ENCODE measurements at regions not wholly inside any gene's neighbourhood (a gene's known extent, or its start where the extent isn't known, plus 50 kb on each side); places are given as distances from the start of the nearest gene placed in this dataset.

DNA sequence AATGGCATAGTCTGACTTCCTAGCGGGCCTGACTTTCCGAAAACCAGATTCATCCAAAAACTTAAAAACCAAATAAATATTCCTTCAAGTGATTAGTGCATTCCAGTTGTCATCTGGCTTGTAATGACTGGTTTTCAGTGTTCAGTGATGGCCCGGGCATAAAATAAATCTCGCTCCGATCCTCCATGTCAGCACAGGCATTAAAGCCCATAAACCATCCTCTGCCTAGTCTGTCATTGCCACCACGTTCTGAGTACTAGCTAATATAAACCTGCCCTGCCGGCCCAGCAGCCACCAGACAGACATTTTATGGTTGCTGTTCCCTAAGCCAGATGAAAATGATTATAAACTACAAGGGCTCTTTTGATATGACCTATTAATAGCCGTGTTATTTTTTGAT, 232.3 kb upstream of the GMDS start:
- DNase-seq (ENCODE audit: low spot score) = no peak
- intact Hi-C loops (cut with DNase I) = no loop called here

DNA sequence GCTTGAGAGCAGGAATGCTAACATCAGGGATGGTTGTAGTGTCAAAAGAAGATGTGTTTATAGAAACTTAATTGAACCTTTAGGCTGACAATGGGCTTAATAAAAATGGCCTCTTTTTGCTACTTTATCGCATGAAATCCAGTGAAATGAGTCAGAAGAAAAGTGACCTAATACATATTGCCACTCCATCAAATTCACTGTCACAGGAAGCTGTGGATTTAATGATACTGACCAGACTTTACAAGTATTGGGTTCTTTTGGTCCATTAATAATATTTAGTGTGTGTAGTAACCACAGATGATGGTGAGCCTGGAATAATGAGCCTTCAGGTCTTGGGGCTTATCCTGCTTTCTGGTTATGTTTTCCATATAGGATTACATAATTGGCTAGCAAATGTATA, 231.8 kb upstream of the GMDS start:
- no peak for DNase-seq (ENCODE audit: low spot score)

DNA sequence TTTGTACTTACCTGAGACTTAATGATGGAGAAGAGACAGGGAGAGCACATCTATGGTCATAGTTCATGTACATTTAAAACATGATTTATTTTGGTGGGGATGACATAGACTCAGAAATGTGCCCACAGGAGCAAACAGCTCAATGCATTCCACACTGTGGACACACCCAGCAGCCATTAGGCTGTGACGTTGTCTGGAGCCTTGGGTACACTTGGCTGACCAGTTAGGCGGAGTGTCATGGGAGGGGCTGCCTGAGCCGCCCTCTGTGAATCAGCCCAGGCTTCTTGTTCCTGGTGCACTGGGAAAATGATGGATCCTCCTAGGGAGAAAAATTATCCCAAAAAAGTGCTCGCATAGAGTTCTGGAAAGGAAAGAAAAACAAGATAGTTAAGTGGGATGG, 231.0 kb upstream of the GMDS start:
- intact Hi-C loops (cut with DNase I) = no loop called here
- no peak for DNase-seq (ENCODE audit: low spot score)

More for the DNA sequence above, 231.8 kb upstream of the GMDS start:
- intact Hi-C loops (cut with DNase I) = no loop called here

DNA sequence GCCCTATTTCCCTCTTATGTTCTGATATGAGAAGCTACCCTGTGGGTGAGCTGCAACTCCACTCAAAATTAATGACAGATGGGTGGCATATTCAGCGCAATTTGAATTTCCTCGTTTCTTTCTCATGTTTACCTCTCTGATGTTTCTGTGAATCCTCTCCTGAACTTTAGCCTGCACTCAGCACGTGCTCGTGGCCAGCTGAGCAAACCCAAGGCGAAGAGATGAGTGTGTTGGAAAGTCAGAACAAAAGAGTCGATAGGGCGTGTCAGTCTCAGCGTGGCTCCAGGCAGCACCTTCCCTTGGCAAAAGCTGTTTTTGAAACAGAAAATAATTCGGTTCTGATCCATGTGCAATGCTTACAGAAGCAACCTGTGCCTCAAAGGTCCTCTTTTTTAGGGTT, 226.1 kb upstream of the GMDS start:
- no peak for DNase-seq (ENCODE audit: low spot score)
- intact Hi-C loops (cut with DNase I) = no loop called here

DNA sequence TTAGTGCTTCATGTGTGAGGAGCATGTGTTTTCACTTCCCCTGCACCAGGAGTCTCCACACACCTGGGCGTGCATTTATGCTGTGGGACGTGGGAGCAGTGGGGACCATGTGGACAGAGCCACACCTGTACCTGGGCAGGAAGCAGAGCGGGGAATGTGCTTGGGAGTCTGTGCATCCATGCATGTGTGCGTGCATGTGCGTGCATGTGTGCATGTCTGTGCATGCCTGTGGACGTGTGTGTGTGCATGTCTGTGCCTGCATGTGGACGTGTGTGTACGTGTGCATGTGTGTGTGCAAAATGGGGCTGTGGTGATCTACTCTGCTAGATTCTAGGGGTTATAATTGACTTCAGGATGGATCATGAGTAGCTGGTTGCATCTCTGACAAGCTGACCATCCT, 224.0 kb upstream of the GMDS start:
- intact Hi-C loops (cut with DNase I) = no loop called here
- no peak for DNase-seq (ENCODE audit: low spot score)

DNA sequence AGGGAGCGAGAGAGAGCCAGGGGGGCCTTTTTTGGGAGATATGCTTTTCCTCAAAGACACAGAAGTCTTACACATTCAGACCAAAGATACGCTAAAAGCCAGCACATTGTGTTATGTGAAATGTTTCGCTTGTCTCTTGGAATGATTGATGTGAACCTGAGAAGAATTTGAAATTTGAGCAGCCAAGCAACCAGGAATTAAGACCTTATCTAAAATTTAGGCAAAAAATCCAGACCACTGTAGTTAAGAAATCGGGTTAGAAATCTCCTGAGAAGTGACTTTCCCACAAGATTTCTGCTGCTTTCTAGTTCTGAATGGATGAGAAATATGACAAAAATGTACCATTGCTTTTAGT, 223.2 kb upstream of the GMDS start:
- DNase-seq (ENCODE audit: low spot score) = no peak
- intact Hi-C loops (cut with DNase I) = no loop called here

DNA sequence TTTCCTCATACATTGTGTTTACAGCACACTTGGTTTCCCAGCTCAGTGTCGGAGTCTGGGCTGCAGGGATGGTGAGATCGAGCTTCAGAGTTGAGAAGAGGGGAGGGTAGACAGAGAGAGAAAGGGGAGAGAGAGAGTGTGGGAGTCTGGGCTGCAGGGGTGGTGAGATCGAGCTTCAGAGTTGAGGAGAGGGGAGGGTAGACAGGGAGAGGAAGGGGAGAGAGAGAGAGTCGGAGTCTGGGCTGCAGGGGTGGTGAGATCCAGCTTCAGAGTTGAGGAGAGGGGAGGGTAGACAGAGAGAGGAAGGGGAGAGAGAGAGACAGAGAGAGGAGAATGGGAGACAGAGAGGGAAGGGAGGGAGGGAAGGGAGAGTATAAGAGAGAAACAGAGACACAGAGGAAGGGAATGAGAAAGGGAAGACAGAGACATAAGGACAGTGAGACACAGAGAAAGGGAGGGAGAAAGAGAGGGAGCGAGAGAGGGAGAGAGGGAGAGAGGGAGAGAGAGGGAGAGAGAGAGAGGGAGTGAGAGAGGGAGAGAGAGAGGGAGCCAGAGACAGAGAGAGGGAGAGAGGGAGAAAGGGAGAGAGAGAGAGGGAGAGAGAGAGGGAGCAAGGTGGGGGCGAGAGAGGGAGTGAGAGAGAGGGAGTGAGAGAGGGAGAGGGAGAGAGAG, 222.7 kb upstream of the GMDS start:
- no peak for DNase-seq (ENCODE audit: low spot score)

DNA sequence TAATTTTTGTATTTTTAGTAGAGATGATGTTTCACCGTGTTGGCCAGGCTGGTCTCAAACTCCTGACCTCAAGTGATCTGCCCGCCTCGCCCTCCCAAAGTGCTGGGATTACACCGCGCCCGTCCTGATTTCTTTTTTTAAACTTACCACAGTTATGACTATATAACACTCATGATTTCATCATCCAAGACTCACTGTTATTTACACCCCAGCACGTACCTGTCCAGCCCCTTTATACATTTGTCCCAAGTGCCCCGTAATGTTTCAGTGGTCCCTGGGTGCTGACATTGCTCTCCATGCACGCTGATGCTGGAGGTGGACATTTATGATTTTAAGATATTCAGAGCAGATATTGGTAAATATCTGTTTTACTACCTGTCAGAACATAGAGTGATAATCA, 219.9 kb upstream of the GMDS start:
- intact Hi-C loops (cut with DNase I) = no loop called here

More for the DNA sequence above, 222.7 kb upstream of the GMDS start:
- intact Hi-C loops (cut with DNase I) = no loop called here

DNA sequence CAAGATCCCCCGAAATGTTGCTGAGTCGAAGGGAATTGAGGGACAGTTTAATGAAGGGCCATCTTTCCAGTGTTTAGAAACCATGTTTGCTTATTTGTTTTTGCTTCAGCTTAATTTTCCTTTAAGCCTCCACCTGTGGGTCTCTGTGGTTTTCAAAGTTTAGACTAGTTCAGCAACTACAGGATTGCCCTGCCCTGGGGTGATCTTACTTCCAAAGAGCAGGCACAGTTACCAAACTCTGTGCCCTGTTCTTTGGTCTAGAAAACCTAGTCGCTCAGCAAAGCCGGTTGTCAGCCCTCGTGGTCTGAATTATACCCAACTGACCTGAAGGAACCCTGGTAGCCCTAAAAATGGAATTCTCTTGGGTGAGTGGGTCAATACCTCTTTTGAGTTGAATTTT, 219.2 kb upstream of the GMDS start:
- DNase-seq (ENCODE audit: low spot score) = no peak
- intact Hi-C loops (cut with DNase I) = no loop called here

More for the DNA sequence above, 219.9 kb upstream of the GMDS start:
- no peak for DNase-seq (ENCODE audit: low spot score)

DNA sequence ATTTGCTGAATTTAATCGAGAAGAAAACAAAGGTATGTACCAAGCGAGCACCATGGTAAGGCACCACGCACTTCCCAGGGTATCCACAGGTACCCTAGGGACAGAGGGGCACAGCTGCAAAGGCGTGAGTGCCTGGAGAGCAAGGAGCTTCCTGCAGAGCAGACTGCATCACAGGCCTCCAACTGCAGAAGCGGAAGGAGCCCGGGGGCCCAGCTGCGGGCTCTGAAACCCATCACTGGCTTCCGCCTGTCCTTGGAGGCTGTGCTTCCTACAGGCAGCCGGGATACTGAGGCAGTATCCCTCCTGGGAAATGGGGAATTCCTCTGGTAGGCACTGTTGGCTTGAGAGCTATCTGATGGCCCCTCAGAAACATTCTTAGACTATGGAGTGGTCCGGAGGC, 217.4 kb upstream of the GMDS start:
- DNase-seq (ENCODE audit: low spot score) = no peak
- intact Hi-C loops (cut with DNase I) = no loop called here

DNA sequence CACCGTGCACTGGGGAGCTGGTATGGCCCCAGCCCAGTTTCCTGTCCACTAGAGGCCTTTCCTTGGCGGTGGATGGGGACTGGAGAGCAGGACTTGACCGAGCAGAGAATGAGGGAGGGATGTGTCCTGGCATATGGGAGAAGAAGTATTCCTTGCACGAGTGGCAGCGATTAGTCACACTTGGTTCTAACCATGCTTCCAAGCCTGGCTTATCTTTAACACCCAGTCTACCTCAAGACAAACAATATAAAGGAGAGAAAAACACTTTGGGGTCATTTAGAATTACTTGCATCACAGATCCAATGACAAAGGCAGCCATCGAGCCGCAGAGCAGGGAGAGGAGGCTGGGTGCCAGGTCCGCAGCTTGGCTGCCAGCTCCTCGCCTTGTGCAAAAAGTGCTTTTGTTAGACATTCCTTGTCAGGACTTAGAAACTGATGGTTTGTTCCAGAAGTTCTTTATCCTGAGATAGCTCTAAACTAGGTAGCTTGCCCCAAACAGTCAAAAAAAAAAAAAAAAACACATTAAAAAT, 214.9 kb upstream of the GMDS start:
- intact Hi-C loops (cut with DNase I) = no loop called here
- no peak for DNase-seq (ENCODE audit: low spot score)

DNA sequence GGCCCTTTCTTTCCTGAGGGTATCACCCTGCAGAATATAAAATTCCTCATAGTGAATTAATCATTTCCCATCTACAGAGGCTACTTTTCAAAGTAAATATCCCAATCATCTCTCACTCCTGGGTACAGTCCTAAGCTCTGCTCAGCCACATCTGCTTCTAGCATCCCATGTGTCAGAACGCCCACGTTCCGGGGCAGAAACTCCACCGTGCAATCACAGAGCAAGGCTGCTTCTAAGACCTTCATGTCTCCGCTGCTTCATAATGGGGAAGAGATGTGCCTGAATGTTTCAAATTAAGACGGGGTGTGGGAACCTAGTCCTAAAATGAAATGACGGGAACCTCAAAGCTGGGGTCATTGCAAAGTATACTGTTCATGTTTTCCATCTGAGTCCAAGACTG, 208.8 kb upstream of the GMDS start:
- no peak for DNase-seq (ENCODE audit: low spot score)

DNA sequence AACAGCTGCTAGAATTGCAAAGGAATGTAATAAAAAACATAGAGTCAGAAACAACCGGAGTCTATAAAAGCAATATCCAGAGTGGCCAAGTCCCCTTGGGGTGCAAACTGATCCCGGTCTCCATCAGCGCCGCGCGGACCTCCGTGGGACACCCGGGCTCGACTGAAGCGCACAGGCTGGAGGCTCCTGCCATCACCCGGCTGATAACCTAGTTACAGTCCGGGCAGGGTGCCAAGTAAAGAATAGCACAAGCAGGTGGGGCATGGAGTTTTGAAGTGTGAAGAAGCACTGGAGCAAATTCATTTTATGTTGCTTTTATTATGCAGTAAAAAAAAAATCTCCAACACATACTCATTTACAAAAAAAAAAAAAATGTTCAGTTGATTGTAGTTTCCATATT, 205.1 kb upstream of the GMDS start:
- intact Hi-C loops (cut with DNase I) = loop anchor here (5.0 kb wide), 1 partner anchor 182 kb away; no protein-coding TSS in a partner anchor
- DNase-seq (ENCODE audit: low spot score) = no peak

More for the DNA sequence above, 208.8 kb upstream of the GMDS start:
- intact Hi-C loops (cut with DNase I) = loop anchor here (5.0 kb wide), 1 partner anchor 178 kb away; no protein-coding TSS in a partner anchor

DNA sequence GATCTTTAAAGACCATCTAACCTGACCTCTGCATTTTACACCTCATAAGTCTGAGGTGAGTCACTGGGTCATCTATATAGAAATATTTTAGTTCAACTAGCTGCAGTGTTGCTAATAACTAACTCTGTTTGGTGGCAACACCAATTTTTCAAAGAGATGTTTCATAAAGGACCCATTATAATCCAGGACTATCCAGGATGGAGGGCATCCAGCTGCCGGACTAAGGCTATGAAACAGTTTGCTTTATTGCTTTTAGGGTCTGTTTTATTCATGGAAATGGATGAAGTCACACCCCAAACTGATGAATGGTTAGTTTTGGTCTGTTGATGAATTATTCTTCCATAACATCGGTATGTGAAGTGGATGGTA, 204.2 kb upstream of the GMDS start:
- DNase-seq (ENCODE audit: low spot score) = no peak
- intact Hi-C loops (cut with DNase I) = loop anchor here (5.0 kb wide), 1 partner anchor 852 kb away; no protein-coding TSS in a partner anchor

DNA sequence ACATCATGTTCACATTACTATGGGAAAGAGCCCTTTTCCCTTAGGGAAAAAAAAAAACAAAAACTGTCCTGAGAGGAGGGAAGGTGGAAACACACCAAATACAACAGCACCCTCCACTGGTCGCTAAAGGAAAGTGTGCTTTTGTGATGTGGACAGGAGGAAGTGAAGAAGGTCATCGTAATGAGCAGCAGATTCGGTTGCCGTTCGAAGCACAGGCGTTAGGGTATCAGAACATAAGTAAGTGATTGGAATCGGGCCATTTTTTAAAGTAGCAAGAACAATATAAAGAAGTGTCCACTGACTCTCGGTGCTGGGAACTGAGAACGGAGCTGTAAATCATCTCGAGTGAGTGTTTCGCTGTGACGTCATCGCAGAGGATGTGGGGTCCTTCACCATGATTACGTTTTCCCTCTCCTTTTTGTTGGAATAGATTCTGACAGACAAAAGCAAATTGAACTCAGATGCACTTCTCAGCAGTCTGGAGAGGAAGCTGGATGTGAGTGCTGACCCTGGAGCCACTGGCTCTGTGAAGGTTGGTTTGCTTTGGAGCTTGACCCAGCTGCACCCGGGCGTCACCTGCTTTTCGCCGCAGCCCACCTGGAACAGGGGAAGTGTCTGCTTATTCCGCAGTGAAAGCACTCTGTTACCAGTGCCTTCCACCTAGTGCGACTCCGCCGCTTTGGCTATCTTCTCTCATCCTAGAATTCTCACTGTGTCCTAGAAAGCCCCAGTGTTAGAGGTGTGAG, 203.6 kb upstream of the GMDS start:
- DNase-seq (ENCODE audit: low spot score) = no peak
- intact Hi-C loops (cut with DNase I) = loop anchor here (5.0 kb wide), 1 partner anchor 852 kb away; no protein-coding TSS in a partner anchor

DNA sequence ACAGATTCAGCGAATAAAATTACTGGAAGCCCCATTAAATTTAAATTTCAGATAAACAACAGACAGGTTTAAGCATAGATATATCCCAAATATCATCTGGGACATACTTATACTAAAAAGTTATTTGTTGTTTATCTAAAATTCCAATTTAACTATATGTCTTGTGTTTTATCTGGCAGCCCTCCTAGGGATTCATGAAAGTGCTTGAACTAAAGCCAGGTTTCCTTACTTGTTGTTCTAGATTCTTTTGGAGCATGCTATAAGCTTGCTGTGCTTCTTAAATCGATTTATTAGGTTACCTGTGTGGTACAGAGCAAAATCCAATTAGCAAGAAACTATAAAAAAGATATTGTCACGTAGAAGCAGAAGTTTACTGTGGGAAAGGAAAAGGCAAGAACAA, 202.5 kb upstream of the GMDS start:
- intact Hi-C loops (cut with DNase I) = loop anchor here (5.0 kb wide), 1 partner anchor 851 kb away; no protein-coding TSS in a partner anchor
- DNase-seq (ENCODE audit: low spot score) = no peak

DNA sequence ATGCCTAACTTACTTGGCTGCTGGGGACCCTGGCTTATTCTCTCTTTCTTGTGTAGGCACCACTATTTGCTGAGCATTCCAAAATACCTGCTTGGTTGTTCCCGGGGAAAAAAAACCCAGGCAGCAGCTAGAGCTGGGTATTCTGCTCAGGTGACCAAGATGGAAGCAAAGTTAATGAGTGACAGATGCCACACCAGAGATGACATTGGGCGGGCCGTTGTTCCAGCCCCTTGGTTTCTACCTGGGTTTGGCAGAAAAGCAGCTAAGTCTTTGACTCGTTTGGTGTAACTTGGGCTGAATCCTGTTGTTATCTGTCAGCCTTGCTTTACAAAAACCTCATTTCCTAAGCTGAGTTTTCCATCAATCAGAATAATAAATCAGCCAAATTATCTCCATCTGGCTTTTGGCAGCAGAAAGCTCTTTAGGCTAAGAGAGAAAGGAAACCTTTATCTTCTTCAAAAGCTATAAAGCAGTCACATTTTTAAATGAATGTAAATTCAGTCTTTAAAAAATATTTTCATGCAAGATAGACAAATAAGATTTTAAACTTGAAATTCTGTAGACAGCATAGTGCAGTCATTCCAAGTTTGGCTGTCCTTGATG, 202.0 kb upstream of the GMDS start:
- intact Hi-C loops (cut with DNase I) = loop anchor here (5.0 kb wide), 1 partner anchor 850 kb away; no protein-coding TSS in a partner anchor
- no peak for DNase-seq (ENCODE audit: low spot score)

DNA sequence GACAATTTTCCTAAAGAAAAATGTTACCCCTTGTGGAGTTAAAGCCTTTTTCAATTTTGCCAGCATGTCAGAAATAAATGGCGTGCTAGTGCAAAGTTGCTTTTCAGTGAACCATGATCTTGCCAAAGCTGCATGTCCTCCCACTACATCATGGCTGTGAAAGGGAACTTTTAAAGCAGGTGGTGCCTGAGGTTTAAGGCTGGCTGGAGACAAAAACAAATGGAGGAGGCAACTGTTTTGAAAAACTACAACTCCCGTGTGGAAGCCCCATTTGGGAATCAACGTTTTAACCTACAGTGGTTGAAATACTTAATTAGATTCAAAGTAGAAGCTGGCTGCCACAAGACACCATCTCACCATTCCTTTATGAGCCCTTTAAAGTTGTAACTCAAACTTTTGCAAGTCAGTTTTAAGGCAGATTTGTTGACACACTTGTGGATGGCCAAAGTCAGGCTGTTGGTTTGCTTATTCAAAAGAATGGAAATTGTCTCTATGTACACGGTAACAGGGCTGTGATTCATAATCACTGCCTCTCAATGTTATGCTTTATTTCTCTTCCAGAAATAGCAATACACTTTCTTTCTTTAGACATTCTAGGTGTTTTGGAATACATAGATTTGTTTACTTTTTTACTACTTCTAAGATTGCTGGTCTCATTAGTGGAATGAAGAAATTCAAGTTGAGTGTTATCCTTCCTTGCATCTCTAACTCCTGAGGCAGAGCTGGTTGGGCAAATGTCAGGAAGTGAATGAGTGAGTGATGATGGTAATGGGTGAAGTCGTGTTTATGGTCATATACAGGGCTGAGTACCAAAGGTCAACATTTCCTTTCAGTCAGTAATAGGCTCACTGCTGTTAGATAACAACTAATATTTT, 196.4 kb upstream of the GMDS start:
- DNase-seq (ENCODE audit: low spot score) = no peak
- intact Hi-C loops (cut with DNase I) = no loop called here

DNA sequence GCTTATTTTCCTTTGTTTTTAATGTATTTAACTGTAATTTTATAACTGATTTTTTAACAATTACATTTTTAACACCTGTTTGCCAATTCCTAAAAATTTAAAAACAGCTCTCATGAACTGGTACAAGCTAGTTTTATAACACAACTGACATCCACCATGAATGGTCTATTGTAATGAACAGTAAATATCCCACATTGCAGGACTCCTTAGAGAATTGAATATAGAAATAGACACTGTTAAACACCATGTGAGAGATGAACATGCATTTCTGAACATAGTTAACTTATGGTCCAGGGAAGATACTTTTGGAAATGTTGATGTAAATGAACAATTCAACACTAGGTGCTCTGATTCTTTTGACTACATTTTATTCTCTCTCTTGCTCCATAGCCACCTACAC, 195.1 kb upstream of the GMDS start:
- DNase-seq (ENCODE audit: low spot score) = no peak
- intact Hi-C loops (cut with DNase I) = no loop called here

DNA sequence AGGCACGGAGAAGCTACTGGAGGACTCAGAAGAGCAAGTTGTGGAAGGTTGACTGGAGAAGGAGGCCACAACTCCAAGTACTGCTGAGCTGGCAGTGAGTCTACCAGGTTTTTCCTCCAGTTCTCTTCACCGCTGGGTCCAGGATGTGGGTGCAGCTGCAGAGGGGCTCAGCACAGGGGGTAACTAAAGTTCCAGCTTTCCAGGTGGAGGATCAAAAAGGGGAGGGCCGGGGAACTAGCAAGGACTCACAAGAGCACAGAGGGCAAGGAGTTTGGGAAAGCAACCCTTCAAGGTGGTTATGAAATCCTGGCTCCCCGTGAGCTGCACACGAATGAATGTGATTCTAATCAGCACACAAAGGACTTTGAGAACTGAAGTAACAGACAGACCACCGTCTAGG, 194.2 kb upstream of the GMDS start:
- DNase-seq (ENCODE audit: low spot score) = no peak
- intact Hi-C loops (cut with DNase I) = no loop called here

Measured in cardiac septum (tissue), 1 donor.